Activated B cell treated with CpG ODN at 0.5 μM for 24 hours (primary cell): ENCODE measurements at regions not wholly inside any gene's neighbourhood (a gene's known extent, or its start where the extent isn't known, plus 50 kb on each side); places are given as distances from the start of the nearest gene placed in this dataset.

Source experiments
- ATAC-seq: fragments of 200-7000 bp; cut with Tn5 transposase; one replicate; pipeline ENCODE4 v1.10.0; 2021; ENCODE audit warnings: low read depth, mild to moderate bottlenecking, moderate library complexity
- CTCF ChIA-PET: fragments of 350-600 bp; sonication (Branson Sonifier 250); formaldehyde crosslinking; loops from one replicate; lab custom pipeline; 2021; ENCODE audit warnings: antibody characterized with exemption; lab: Charles Lee
- POLR2A ChIA-PET: fragments of 350-600 bp; sonication (Branson Sonifier 250); formaldehyde crosslinking; loops from one replicate; lab custom pipeline; 2021; ENCODE audit warnings: antibody characterized with exemption; lab: Charles Lee
- DNase-seq: peaks from one replicate; pipeline ENCODE4 v3.0.0; 2022
- H3K27ac Mint-ChIP-seq: one replicate; pipeline ENCODE4 v1.8.0; 2020; ENCODE audit warnings: mixed read lengths
- H3K27me3 Mint-ChIP-seq: one replicate; pipeline ENCODE4 v1.8.0; 2021; ENCODE audit warnings: mixed read lengths
- H3K36me3 Mint-ChIP-seq: one replicate; pipeline ENCODE4 v1.8.0; 2021; ENCODE audit warnings: low read depth, mixed read lengths
- H3K4me1 Mint-ChIP-seq: one replicate; pipeline ENCODE4 v1.8.0; 2021; ENCODE audit warnings: mixed read lengths
- H3K4me3 Mint-ChIP-seq: one replicate; pipeline ENCODE4 v1.8.0; 2020; ENCODE audit warnings: mild to moderate bottlenecking, mixed read lengths
- H3K9me3 Mint-ChIP-seq: one replicate; pipeline ENCODE4 v1.8.0; 2020; ENCODE audit warnings: mixed read lengths
- CTCF ChIP-seq: fragments of 200-600 bp; IDR thresholded peaks from one replicate; pipeline ENCODE4 v1.8.0; 2022; ENCODE audit warnings: antibody characterized with exemption, mild to moderate bottlenecking
- intact Hi-C: fragments of 100-400 bp; cut with micrococcal nuclease; formaldehyde crosslinking; loops from one replicate; pipeline ENCODE4 v1.15.1; 2024

GRCh38 chr16:47861999-47862398, 293.8 kb downstream of the ABCC12 start:
- ChIA-PET CTCF (no interaction called here), POLR2A (no interaction called here)
- Mint-ChIP-seq H3K4me3 (no peak overlapping the region), H3K36me3 (no peaks in the 10 kb centered on the region), H3K27ac (no peak overlapping the region), H3K27me3 (peaks cover 20% of the 10 kb centered on the region), H3K9me3 (no peaks in the 10 kb centered on the region), H3K4me1 (no peaks in the 10 kb centered on the region)
- intact Hi-C loops: no loop called here
- no peak for DNase-seq
- TF ChIP-seq CTCF: no peak
- no peak for ATAC-seq

GRCh38 chr16:47858333-47858982, 297.3 kb downstream of the ABCC12 start:
- POLR2A ChIA-PET: no interaction called here

GRCh38 chr16:47855431-47855830, 300.4 kb downstream of the ABCC12 start:
- Mint-ChIP-seq H3K36me3 (no peaks in the 10 kb centered on the region), H3K4me1 (no peaks in the 10 kb centered on the region), H3K27ac (no peak overlapping the region), H3K9me3 (no peaks in the 10 kb centered on the region), H3K4me3 (no peak overlapping the region), H3K27me3 (peaks cover 6% of the 10 kb centered on the region)
- ATAC-seq (no peak), DNase-seq (no peak)
- TF ChIP-seq CTCF: no peak
- POLR2A ChIA-PET: no interaction called here
- intact Hi-C loops: no loop called here
- CTCF ChIA-PET: interaction anchor here (0.5 to 0.6 kb wide), 2 partner anchors 20 to 593 kb away, joined by 3 read pairs; no protein-coding TSS in a partner anchor

More at GRCh38 chr16:47858333-47858982, 297.3 kb downstream of the ABCC12 start:
- Mint-ChIP-seq H3K27me3 (peaks cover 16% of the 10 kb centered on the region), H3K9me3 (no peaks in the 10 kb centered on the region), H3K36me3 (no peaks in the 10 kb centered on the region), H3K4me1 (no peaks in the 10 kb centered on the region), H3K27ac (no peak overlapping the region), H3K4me3 (no peak overlapping the region)
- intact Hi-C loops: no loop called here
- TF ChIP-seq CTCF: no peak
- DNase-seq: no peak
- ATAC-seq: no peak
- CTCF ChIA-PET: no interaction called here

DNA sequence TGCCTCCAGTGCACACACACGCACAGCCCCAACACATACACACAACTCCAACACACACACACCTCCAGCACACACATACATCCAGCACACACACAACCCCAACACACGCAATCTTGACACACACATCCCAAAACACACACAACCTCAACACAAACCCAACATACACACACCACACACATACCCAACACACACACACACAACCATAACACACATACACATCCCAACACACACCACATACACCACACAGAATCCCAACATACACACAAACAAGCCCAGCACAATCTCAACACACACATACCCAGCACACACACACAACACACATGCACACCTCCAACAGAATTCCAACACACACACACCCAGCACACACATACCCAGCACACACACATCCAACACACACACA, 301.1 kb downstream of the ABCC12 start:
- Mint-ChIP-seq H3K36me3 (no peaks in the 10 kb centered on the region), H3K4me1 (no peaks in the 10 kb centered on the region), H3K9me3 (no peaks in the 10 kb centered on the region), H3K27me3 (peaks cover 6% of the 10 kb centered on the region), H3K4me3 (no peak overlapping the region), H3K27ac (no peak overlapping the region)
- no peak for ATAC-seq
- intact Hi-C loops: no loop called here
- ChIA-PET CTCF (no interaction called here), POLR2A (no interaction called here)
- no peak for TF ChIP-seq CTCF
- DNase-seq: no peak

GRCh38 chr16:47852991-47853390, 302.8 kb downstream of the ABCC12 start:
- H3K27me3 Mint-ChIP-seq: no peaks in the 10 kb centered on the region
- POLR2A ChIA-PET: no interaction called here
- no peaks in the 10 kb centered on the region for H3K4me1 Mint-ChIP-seq
- intact Hi-C loops: no loop called here
- no peak for TF ChIP-seq CTCF
- DNase-seq (no peak), ATAC-seq (no peak)
- no peaks in the 10 kb centered on the region for H3K9me3 Mint-ChIP-seq
- no peaks in the 10 kb centered on the region for H3K36me3 Mint-ChIP-seq
- H3K27ac Mint-ChIP-seq: no peak overlapping the region
- CTCF ChIA-PET: no interaction called here
- H3K4me3 Mint-ChIP-seq: no peak overlapping the region
